B cell (primary cell): ENCODE measurements at regions not wholly inside any gene's neighbourhood (a gene's known extent, or its start where the extent isn't known, plus 50 kb on each side); places are given as distances from the start of the nearest gene placed in this dataset.
"Not testable (repeated sequence)": the region's sequence is repeated elsewhere in the genome, so short reads cannot be mapped to it uniquely, and the experiment has no call there.

Source experiments
- ATAC-seq: fragments of 200-7000 bp; cut with Tn5 transposase; one replicate; pipeline ENCODE4 v1.10.0; 2021; ENCODE audit warnings: low read depth, mild to moderate bottlenecking, moderate number of reproducible peaks, moderate library complexity
- CTCF ChIA-PET: fragments of 350-600 bp; sonication (Branson Sonifier 250); formaldehyde crosslinking; loops from one replicate; lab custom pipeline; 2021; ENCODE audit warnings: antibody characterized with exemption, inconsistent platforms; lab: Charles Lee
- POLR2A ChIA-PET: fragments of 350-600 bp; sonication (Branson Sonifier 250); formaldehyde crosslinking; loops from one replicate; lab custom pipeline; 2021; ENCODE audit warnings: antibody characterized with exemption; lab: Charles Lee
- DNase-seq: peaks from one replicate; pipeline ENCODE4 v3.0.0; 2013
- H2AFZ ChIP-seq: 2 replicates; pipeline ENCODE4 v1.6.1; 2012; ENCODE audit warnings: mild to moderate bottlenecking, low read depth, low read length; ENCODE audit not compliant: insufficient read depth, poor library complexity, severe bottlenecking
- H3K27ac ChIP-seq, 2 donors: 1 replicate in 1 of 2; 2 replicates in 1 of 2; pipeline ENCODE4 v1.5.1; 2012 to 2013; ENCODE audit warnings: low read length in 2 of 2, mild to moderate bottlenecking in 2 of 2, moderate library complexity in 1 of 2
- H3K27me3 ChIP-seq, 4 experiments: fragments of 200-600 bp in 1 of 4; sonication (generic) in 1 of 4; replicated peaks in 1 of 4; 1 replicate in 2 of 4; 2 replicates in 2 of 4; pipeline versions ENCODE4 v1.6.1 to v1.7.0; 2013 to 2016; ENCODE audit warnings: low read length in 3 of 4, mild to moderate bottlenecking in 2 of 4, mixed read lengths in 1 of 4, moderate library complexity in 1 of 4; ENCODE audit not compliant: insufficient read depth in 4 of 4, control insufficient read depth in 3 of 4; ENCODE audit errors: control extremely low read depth in 1 of 4
- H3K36me3 ChIP-seq, 2 experiments: replicated peaks in 1 of 2; 1 replicate in 1 of 2; 2 replicates in 1 of 2; pipeline versions ENCODE4 v1.6.1 to v1.7.1; 2013; ENCODE audit warnings: low read length in 1 of 2; ENCODE audit not compliant: insufficient read depth in 2 of 2, control insufficient read depth in 1 of 2; ENCODE audit errors: control extremely low read depth in 1 of 2, extremely low read depth in 1 of 2
- H3K4me1 ChIP-seq, 2 donors: fragments of 200-600 bp in 1 of 2; sonication (generic) in 1 of 2; 1 replicate in 1 of 2; 2 replicates in 1 of 2; pipeline versions ENCODE4 v1.5.1 to v1.6.1; 2013 to 2017; ENCODE audit warnings: low read length in 2 of 2; ENCODE audit not compliant: control insufficient read depth in 2 of 2, insufficient read depth in 2 of 2
- H3K4me2 ChIP-seq: replicated peaks from 2 replicates; pipeline ENCODE3; 2012; ENCODE audit warnings: mild to moderate bottlenecking, low read depth, low read length; ENCODE audit not compliant: poor library complexity, severe bottlenecking
- H3K4me3 ChIP-seq, 5 experiments: fragments of 200-600 bp in 1 of 5; sonication (generic) in 1 of 5; 1 replicate in 3 of 5; 2 replicates in 2 of 5; pipeline versions ENCODE4 v1.5.1 to v1.7.0; 2011 to 2016; ENCODE audit warnings: low read length in 4 of 5, mild to moderate bottlenecking in 4 of 5, low read depth in 2 of 5, control low read depth in 1 of 5, moderate library complexity in 1 of 5; ENCODE audit not compliant: insufficient read depth in 1 of 5; ENCODE audit errors: control extremely low read depth in 1 of 5, extremely low read depth in 1 of 5
- H3K79me2 ChIP-seq: fragments of 200-600 bp; sonication (generic); one replicate; pipeline ENCODE4 v1.6.0; 2016; ENCODE audit warnings: low read length; ENCODE audit not compliant: control insufficient read depth, insufficient read depth
- H3K9ac ChIP-seq: fragments of 200-600 bp; sonication (generic); 2 replicates; pipeline ENCODE4 v1.6.1; 2017; ENCODE audit warnings: mild to moderate bottlenecking, low read length, moderate library complexity
- H3K9me3 ChIP-seq, 3 donors: one replicate each; pipeline versions ENCODE4 v1.6.1 to v1.7.1; 2013; ENCODE audit warnings: low read length in 2 of 3; ENCODE audit not compliant: control insufficient read depth in 2 of 3, insufficient read depth in 1 of 3; ENCODE audit errors: control extremely low read depth in 1 of 3
- H4K20me1 ChIP-seq: 2 replicates; pipeline ENCODE4 v1.6.0; 2012; ENCODE audit warnings: mild to moderate bottlenecking, low read length; ENCODE audit not compliant: insufficient read depth, control insufficient read depth, poor library complexity, severe bottlenecking
- H3K27ac Mint-ChIP-seq: one replicate; pipeline ENCODE4 v1.8.0; 2021; ENCODE audit warnings: mixed read lengths
- H3K27me3 Mint-ChIP-seq: one replicate; pipeline ENCODE4 v1.8.0; 2021; ENCODE audit warnings: mixed read lengths
- H3K4me1 Mint-ChIP-seq: one replicate; pipeline ENCODE4 v1.8.0; 2021; ENCODE audit warnings: mixed read lengths
- H3K4me3 Mint-ChIP-seq: one replicate; pipeline ENCODE4 v1.8.0; 2021; ENCODE audit warnings: mixed read lengths
- H3K9me3 Mint-ChIP-seq: one replicate; pipeline ENCODE4 v1.8.0; 2022; ENCODE audit warnings: mixed read lengths; ENCODE audit not compliant: insufficient read depth
- EZH2 ChIP-seq: IDR thresholded peaks from 2 replicates; pipeline ENCODE4 v1.6.1; 2012; ENCODE audit warnings: borderline replicate concordance, low read depth, mild to moderate bottlenecking, moderate library complexity, low read length; ENCODE audit not compliant: insufficient read depth, poor library complexity, severe bottlenecking
- WGBS: methylation state at CpG from one replicate; pipeline ENCODE4 v1.1.5; 2013; ENCODE audit warnings: missing lambda C conversion rate; ENCODE audit not compliant: insufficient coverage; 5-methylcytosine and 5-hydroxymethylcytosine counted together
- intact Hi-C: fragments of 100-400 bp; cut with micrococcal nuclease; formaldehyde crosslinking; loops from one replicate; pipeline ENCODE4 v1.10.0; 2022
- TF ChIP-seq, protein P1 (sequence below): fragments of 200-600 bp; IDR thresholded peaks from one replicate; pipeline ENCODE4 v1.8.0; 2022; ENCODE audit warnings: antibody characterized with exemption, mild to moderate bottlenecking

DNA sequence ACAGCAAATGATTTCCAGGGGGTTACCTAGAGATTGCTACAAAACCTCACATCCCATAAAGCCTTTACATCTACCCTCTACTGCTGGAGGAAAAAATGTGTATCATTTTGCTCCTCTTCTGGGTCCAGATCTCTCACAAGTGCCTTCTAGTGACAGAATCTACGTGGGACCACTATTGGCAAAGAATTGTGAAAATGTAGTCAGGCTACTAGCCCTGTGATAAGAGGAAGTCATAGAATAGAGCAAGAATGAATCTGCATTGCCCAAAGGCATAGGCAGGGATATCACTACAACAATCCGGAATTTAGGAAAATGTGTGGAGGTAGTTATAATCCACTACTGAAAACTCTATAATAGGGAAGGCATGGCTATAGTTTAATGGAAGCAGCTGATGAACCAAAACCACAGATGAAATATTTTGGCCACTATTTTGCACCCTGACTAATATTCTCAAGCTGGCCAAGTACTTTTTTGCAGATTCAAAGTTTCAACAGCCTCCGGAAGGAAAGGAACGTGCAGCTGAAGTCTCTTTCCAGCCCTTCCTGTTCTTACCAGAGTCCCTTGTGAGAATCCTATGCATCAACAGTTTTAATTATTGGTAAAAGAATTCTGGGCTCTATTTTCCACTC, 176.8 kb downstream of the PHLDA1 start:
- Histone ChIP-seq H4K20me1 (no peaks in the 10 kb centered on the region), H3K4me2 (no peak overlapping the region), H3K9ac (no peak overlapping the region), H3K79me2 (no peaks in the 10 kb centered on the region), H3K27ac (no peak overlapping the region), H3K4me1 (peaks cover 0 to 6% of the 10 kb centered on the region in 2 donors), H3K4me3 (no peak overlapping the region), H3K9me3 (peaks cover 0 to 2% (median 0%) of the 10 kb centered on the region in 3 donors), H3K27me3 (peaks cover 0 to 5% (median 2%) of the 10 kb centered on the region in 4 experiments), H2AFZ (no peak overlapping the region), H3K36me3 (no peaks in the 10 kb centered on the region)
- no peak for DNase-seq
- 100% methylated on average over 1 of the region's 4 CpGs for WGBS
- Mint-ChIP-seq H3K4me1 (peaks cover 9% of the 10 kb centered on the region), H3K9me3 (no peaks in the 10 kb centered on the region), H3K27ac (no peak overlapping the region), H3K27me3 (peaks cover 35% of the 10 kb centered on the region), H3K4me3 (no peak overlapping the region)
- ATAC-seq, result no peak
- ChIA-PET CTCF (no interaction called here), POLR2A (no interaction called here)
- TF ChIP-seq, protein P1, sequence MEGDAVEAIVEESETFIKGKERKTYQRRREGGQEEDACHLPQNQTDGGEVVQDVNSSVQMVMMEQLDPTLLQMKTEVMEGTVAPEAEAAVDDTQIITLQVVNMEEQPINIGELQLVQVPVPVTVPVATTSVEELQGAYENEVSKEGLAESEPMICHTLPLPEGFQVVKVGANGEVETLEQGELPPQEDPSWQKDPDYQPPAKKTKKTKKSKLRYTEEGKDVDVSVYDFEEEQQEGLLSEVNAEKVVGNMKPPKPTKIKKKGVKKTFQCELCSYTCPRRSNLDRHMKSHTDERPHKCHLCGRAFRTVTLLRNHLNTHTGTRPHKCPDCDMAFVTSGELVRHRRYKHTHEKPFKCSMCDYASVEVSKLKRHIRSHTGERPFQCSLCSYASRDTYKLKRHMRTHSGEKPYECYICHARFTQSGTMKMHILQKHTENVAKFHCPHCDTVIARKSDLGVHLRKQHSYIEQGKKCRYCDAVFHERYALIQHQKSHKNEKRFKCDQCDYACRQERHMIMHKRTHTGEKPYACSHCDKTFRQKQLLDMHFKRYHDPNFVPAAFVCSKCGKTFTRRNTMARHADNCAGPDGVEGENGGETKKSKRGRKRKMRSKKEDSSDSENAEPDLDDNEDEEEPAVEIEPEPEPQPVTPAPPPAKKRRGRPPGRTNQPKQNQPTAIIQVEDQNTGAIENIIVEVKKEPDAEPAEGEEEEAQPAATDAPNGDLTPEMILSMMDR, result no peak
- no peak for TF ChIP-seq EZH2
- intact Hi-C loops, result no loop called here

GRCh38 chr12:75854137-75854536, 177.4 kb downstream of the PHLDA1 start:
- no CpG with 5 or more reads among the region's 5 CpGs for WGBS
- POLR2A ChIA-PET, result not testable (repeated sequence)

More at GRCh38 chr12:75854137-75854536, 177.4 kb downstream of the PHLDA1 start:
- H3K27me3 Mint-ChIP-seq, result peaks cover 37% of the 10 kb centered on the region
- H3K27ac Mint-ChIP-seq, H3K4me2 ChIP-seq, H3K36me3 ChIP-seq, ATAC-seq, H3K4me1 Mint-ChIP-seq, H3K4me3 ChIP-seq, H3K4me1 ChIP-seq, H3K79me2 ChIP-seq, H3K27me3 ChIP-seq, H3K9me3 ChIP-seq, DNase-seq, H2AFZ ChIP-seq, H3K9ac ChIP-seq, intact Hi-C loops, H3K4me3 Mint-ChIP-seq, H3K9me3 Mint-ChIP-seq, H3K27ac ChIP-seq, H4K20me1 ChIP-seq, CTCF ChIA-PET: not testable (repeated sequence)
